GM10248 (cell line): ENCODE measurements at regions not wholly inside any gene's neighbourhood (a gene's known extent, or its start where the extent isn't known, plus 50 kb on each side); places are given as distances from the start of the nearest gene placed in this dataset.

Source experiments
- CTCF ChIA-PET: fragments of 300-600 bp; sonication (Branson Sonifier 250); formaldehyde crosslinking; extraction: SDS; loops from one replicate; lab custom pipeline; 2021; ENCODE audit warnings: antibody characterized with exemption; lab: Yijun Ruan, JAX
- POLR2A ChIA-PET: fragments of 350-650 bp; sonication (Branson Sonifier 250); formaldehyde crosslinking; extraction: SDS; loops from one replicate; lab custom pipeline; 2020; ENCODE audit warnings: antibody characterized with exemption; lab: Yijun Ruan, JAX
- DNase-seq: peaks from one replicate; pipeline ENCODE4 v3.0.0; 2012; ENCODE audit errors: extremely low spot score
- TF ChIP-seq, protein P1 (sequence below): IDR thresholded peaks from 2 replicates; pipeline ENCODE4 v1.5.1; 2012; ENCODE audit warnings: mild to moderate bottlenecking, low read depth; ENCODE audit errors: extremely low read depth, missing control alignments, control extremely low read depth

DNA sequence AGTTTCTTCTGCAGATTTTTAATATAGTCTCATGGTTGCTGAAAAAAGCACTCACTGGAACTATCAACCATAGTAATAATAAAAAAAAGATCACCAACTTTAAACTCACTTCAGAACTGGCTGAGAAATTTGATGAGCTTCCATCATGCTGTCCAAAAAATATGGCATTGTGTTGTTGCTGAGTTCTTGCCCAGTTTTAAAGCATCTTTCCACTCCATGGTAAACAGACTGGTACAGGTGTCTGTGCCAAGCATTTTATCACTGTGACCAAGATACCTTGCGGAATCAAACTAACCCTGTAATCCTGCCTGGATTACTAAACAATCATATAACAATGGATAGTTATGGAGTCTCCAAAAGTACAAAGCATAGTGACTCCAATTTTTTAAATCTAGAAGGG lies 360.3 kb upstream of the NOCT start:
- TF ChIP-seq, protein P1, sequence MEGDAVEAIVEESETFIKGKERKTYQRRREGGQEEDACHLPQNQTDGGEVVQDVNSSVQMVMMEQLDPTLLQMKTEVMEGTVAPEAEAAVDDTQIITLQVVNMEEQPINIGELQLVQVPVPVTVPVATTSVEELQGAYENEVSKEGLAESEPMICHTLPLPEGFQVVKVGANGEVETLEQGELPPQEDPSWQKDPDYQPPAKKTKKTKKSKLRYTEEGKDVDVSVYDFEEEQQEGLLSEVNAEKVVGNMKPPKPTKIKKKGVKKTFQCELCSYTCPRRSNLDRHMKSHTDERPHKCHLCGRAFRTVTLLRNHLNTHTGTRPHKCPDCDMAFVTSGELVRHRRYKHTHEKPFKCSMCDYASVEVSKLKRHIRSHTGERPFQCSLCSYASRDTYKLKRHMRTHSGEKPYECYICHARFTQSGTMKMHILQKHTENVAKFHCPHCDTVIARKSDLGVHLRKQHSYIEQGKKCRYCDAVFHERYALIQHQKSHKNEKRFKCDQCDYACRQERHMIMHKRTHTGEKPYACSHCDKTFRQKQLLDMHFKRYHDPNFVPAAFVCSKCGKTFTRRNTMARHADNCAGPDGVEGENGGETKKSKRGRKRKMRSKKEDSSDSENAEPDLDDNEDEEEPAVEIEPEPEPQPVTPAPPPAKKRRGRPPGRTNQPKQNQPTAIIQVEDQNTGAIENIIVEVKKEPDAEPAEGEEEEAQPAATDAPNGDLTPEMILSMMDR, result no peak
- ChIA-PET POLR2A (no interaction called here), CTCF (interaction anchor here (1.0 to 2.1 kb wide), 2 partner anchors 10 to 26 kb away, joined by 3 to 9 read pairs; no protein-coding TSS in a partner anchor)
- no peak for DNase-seq

DNA sequence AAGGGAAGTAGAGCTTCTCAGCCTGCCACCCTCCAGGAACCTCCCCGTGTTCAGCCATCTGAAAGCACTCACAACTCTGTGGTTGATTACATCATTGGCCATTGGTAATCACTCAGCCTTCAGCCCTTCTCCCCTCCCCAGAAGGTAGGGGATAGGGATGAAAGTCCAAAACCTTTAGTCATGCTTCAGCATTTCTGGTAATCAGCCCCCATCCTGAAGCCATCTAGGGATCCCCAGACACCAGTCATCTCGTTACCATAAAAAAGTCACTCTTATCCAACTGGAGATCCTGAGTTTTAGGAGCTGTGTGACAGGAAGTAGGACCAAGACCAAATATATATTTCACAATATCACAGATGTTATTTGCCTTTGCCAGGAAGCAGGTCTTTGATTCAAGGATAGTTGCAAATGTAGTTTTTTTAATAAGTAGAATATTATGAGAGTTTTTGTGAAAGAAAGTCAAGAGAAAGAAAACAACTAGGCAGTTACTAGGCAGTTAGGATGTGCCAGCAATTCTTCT lies 364.6 kb upstream of the NOCT start:
- POLR2A ChIA-PET, result no interaction called here
- no peak for DNase-seq
- CTCF ChIA-PET, result interaction anchor here (1.4 kb wide), 1 partner anchor 35 kb away, joined by 3 read pairs; no protein-coding TSS in a partner anchor
- TF ChIP-seq, protein P1, result no peak

DNA sequence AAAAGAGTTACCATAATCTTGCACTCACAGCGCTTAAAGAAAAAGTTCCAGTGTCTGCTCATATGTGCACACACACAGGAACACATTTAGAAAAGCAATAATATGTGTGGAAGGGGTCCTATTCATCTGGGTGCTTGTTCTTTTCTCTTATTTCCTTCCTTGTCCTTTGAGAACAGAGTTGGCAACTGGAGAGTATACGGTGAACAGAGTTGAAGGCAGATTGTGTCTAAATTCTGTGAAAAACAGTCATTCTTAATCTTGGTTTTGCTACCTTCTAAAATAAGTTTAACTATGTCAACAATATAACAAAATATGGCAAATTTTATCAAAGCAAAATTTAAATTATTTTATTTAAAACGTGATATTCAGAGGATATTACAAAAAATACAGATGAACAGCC lies 365.1 kb upstream of the NOCT start:
- POLR2A ChIA-PET, result no interaction called here
- TF ChIP-seq, protein P1, result no peak
- DNase-seq, result no peak
- CTCF ChIA-PET, result interaction anchor here (1.4 kb wide), 1 partner anchor 35 kb away, joined by 3 read pairs; no protein-coding TSS in a partner anchor

DNA sequence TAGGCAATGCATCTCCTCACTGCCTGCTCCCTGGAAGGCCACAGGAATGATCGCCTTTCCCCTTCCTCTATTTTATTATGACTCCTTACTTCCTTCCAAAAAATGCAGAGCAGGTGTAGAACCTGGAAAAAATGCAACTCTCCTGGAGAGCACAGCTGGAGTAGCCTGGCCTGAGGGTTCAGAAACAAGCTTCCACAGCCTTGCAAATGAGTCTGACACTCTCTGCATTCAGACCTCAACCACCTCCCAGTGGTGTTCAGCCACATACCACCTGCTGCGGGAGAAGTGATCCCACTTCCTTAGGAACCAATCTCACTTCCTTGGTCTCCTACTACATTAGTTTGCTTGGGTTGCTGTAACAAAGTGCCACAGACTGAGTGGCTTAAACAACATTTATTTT lies 368.1 kb upstream of the NOCT start:
- ChIA-PET CTCF (no interaction called here), POLR2A (no interaction called here)
- TF ChIP-seq, protein P1, result no peak
- no peak for DNase-seq

DNA sequence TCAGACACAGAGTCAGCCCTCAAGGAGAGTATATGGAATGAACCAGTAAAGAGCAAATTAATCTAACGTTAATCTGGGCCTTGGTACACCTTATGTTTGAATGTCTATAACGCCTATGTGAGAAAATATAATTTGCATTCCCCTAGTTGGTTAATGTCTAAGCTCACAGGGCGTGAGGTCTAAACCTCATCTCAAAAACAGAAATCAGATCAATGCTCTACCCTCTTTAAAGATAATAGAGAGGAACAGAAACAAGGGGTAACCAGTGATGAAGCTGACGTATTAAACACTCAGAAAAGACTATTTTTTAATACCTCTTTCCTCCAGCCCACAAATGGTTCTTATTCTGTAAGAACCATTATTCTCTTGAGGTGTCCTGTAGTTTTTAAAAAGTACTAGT lies 369.2 kb upstream of the NOCT start:
- TF ChIP-seq, protein P1, result no peak
- CTCF ChIA-PET, result interaction anchor here (1.1 kb wide), 1 partner anchor 12 kb away, joined by 3 read pairs; no protein-coding TSS in a partner anchor
- no peak for DNase-seq
- POLR2A ChIA-PET, result no interaction called here

DNA sequence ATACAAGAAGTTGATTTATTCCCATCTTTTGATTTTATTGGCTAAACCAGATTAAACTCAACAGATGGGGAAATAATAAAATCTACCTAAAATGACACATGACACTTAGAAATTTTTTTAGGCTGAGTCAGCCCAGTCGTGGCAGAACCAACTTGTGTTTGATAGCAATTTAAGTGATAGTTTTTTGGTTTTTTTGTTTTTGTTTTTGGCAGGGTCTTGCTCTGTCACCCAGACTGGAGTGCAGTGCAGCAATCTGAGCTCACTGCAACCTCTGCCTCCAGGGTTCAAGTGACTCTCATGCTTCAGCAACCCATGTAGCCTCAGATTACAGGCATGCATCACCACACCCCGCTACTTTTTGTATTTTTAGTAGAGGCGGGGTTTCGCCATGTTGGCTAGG lies 370.3 kb upstream of the NOCT start:
- CTCF ChIA-PET, result interaction anchor here (0.9 to 1.1 kb wide), 2 partner anchors 13 to 35 kb away, joined by 3 read pairs; no protein-coding TSS in a partner anchor
- POLR2A ChIA-PET, result no interaction called here
- no peak for DNase-seq
- TF ChIP-seq, protein P1, result no peak
